GM19463 (cell line): ENCODE measurements at regions not wholly inside any gene's neighbourhood (a gene's known extent, or its start where the extent isn't known, plus 50 kb on each side); places are given as distances from the start of the nearest gene placed in this dataset.

ENCODE experiments used
- ATAC-seq: cut with Tn5 transposase; IDR thresholded peaks from one replicate; pipeline ENCODE4 v1.9.1; 2021; ENCODE audit warnings: mild to moderate bottlenecking, moderate library complexity; ENCODE audit not compliant: unreplicated experiment

GRCh38 chr11:56932572-56933220, 56.0 kb upstream of the OR5AK2 start:
- ATAC-seq, result peak; percentile 54

GRCh38 chr11:56923116-56923515, 65.6 kb upstream of the OR5AK2 start:
- no peak for ATAC-seq

GRCh38 chr11:56922421-56922820, 66.3 kb upstream of the OR5AK2 start:
- ATAC-seq, result no peak

GRCh38 chr11:56917708-56918400, 70.9 kb upstream of the OR5AK2 start:
- no peak for ATAC-seq

GRCh38 chr11:56916587-56916986, 72.1 kb upstream of the OR5AK2 start:
- ATAC-seq, result no peak

- no peak for ATAC-seq
Measured at GRCh38 chr11:56916162-56916561, 72.6 kb upstream of the OR5AK2 start.

GRCh38 chr11:56911312-56911711, 77.4 kb upstream of the OR5AK2 start:
- no peak for ATAC-seq

GRCh38 chr11:56910785-56911184, 77.9 kb upstream of the OR5AK2 start:
- ATAC-seq, result no peak

GRCh38 chr11:56910046-56910773, 78.5 kb upstream of the OR5AK2 start:
- ATAC-seq, result no peak

GRCh38 chr11:56909563-56909962, 79.2 kb upstream of the OR5AK2 start:
- ATAC-seq, result no peak

- ATAC-seq, result no peak
Measured at GRCh38 chr11:56909080-56909479, 79.6 kb upstream of the OR5AK2 start.

GRCh38 chr11:56906683-56907148, 82.0 kb upstream of the OR5AK2 start:
- ATAC-seq, result no peak

- no peak for ATAC-seq
Measured at GRCh38 chr11:56905936-56906335, 82.8 kb upstream of the OR5AK2 start.

- ATAC-seq, result no peak
Measured at GRCh38 chr11:56905442-56905841, 83.3 kb upstream of the OR5AK2 start.

- no peak for ATAC-seq
Measured at GRCh38 chr11:56898856-56899255, 89.9 kb upstream of the OR5AK2 start.

- no peak for ATAC-seq
Measured at GRCh38 chr11:56890584-56891305, 98.0 kb upstream of the OR5AK2 start.

- ATAC-seq, result no peak
Measured at GRCh38 chr11:56889986-56890385, 98.7 kb upstream of the OR5AK2 start.

- ATAC-seq, result no peak
Measured at GRCh38 chr11:56887940-56888339, 100.8 kb upstream of the OR5AK2 start.

GRCh38 chr11:56886455-56886854, 102.3 kb upstream of the OR5AK2 start:
- no peak for ATAC-seq

GRCh38 chr11:56885854-56886253, 102.9 kb upstream of the OR5AK2 start:
- no peak for ATAC-seq

- ATAC-seq, result peak; percentile 53
Measured at GRCh38 chr11:56885177-56885576, 103.5 kb upstream of the OR5AK2 start.
